HG02884 (cell line): ENCODE measurements at regions not wholly inside any gene's neighbourhood (a gene's known extent, or its start where the extent isn't known, plus 50 kb on each side); places are given as distances from the start of the nearest gene placed in this dataset.
"Not testable (repeated sequence)": the region's sequence is repeated elsewhere in the genome, so short reads cannot be mapped to it uniquely, and the experiment has no call there.

ENCODE experiments used
- ATAC-seq: cut with Tn5 transposase; IDR thresholded peaks from one replicate; pipeline ENCODE4 v1.9.1; 2021; ENCODE audit warnings: mild to moderate bottlenecking, moderate library complexity; ENCODE audit not compliant: unreplicated experiment

- ATAC-seq = no peak
Measured at GRCh38 chr3:86887876-86888275, 103.1 kb downstream of the VGLL3 start.

GRCh38 chr3:86880066-86880465, 110.9 kb downstream of the VGLL3 start:
- ATAC-seq = no peak

- ATAC-seq = not testable (repeated sequence)
Measured at GRCh38 chr3:86876504-86877181, 114.3 kb downstream of the VGLL3 start.

GRCh38 chr3:86874790-86875189, 116.2 kb downstream of the VGLL3 start:
- ATAC-seq = not testable (repeated sequence)

- no peak for ATAC-seq
Measured at GRCh38 chr3:86869566-86869965, 121.4 kb downstream of the VGLL3 start.

- ATAC-seq = no peak
Measured at GRCh38 chr3:86867982-86868381, 123.0 kb downstream of the VGLL3 start.

GRCh38 chr3:86865506-86865905, 125.4 kb downstream of the VGLL3 start:
- no peak for ATAC-seq

GRCh38 chr3:86856711-86857110, 134.2 kb downstream of the VGLL3 start:
- ATAC-seq = no peak

- ATAC-seq = no peak
Measured at GRCh38 chr3:86849991-86850390, 141.0 kb downstream of the VGLL3 start.

GRCh38 chr3:86845726-86846125, 145.2 kb downstream of the VGLL3 start:
- no peak for ATAC-seq

- no peak for ATAC-seq
Measured at GRCh38 chr3:86838927-86839326, 152.0 kb downstream of the VGLL3 start.

- no peak for ATAC-seq
Measured at GRCh38 chr3:86837871-86838270, 153.1 kb downstream of the VGLL3 start.

- ATAC-seq = no peak
Measured at GRCh38 chr3:86830566-86830965, 160.4 kb downstream of the VGLL3 start.

GRCh38 chr3:86828751-86829150, 162.2 kb downstream of the VGLL3 start:
- ATAC-seq = no peak

GRCh38 chr3:86827582-86827981, 163.4 kb downstream of the VGLL3 start:
- not testable (repeated sequence) for ATAC-seq

GRCh38 chr3:86826292-86826691, 164.7 kb downstream of the VGLL3 start:
- no peak for ATAC-seq

GRCh38 chr3:86815880-86816279, 175.1 kb downstream of the VGLL3 start:
- ATAC-seq = no peak

GRCh38 chr3:86814918-86815655, 175.9 kb downstream of the VGLL3 start:
- no peak for ATAC-seq

GRCh38 chr3:86814321-86814720, 176.6 kb downstream of the VGLL3 start:
- no peak for ATAC-seq

GRCh38 chr3:86801921-86802320, 189.0 kb downstream of the VGLL3 start:
- no peak for ATAC-seq

GRCh38 chr3:86801066-86801465, 189.9 kb downstream of the VGLL3 start:
- no peak for ATAC-seq

- no peak for ATAC-seq
Measured at GRCh38 chr3:86800116-86800515, 190.8 kb downstream of the VGLL3 start.
